ENCODE measurements at regions not wholly inside any gene's neighbourhood (a gene's known extent, or its start where the extent isn't known, plus 50 kb on each side); places are given as distances from the start of the nearest gene placed in this dataset.
"Not testable (repeated sequence)": the region's sequence is repeated elsewhere in the genome, so short reads cannot be mapped to it uniquely, and the experiment has no call there.

DNA sequence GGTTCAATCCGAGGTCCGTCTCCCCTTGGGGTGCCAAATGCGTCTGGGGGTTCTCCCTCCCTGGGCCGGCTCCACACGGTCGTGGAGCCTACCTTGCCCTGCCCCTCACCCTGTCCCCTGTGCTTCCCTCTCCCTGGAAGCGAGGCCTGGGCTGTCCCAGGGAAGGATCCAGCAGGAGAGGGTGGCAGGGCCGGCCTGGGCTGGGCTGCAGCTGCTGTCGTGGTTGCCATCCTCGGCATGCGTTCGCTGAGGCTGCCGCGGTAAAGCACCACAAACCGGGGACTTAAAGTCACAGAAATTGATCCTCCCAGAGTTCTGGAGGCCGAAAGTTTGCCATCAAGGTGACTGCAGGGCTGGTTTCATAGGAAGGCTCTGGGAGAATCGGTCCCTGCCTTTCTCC is 123.0 kb upstream of the TMPRSS2 start:
- DNase-seq: no peak

DNA sequence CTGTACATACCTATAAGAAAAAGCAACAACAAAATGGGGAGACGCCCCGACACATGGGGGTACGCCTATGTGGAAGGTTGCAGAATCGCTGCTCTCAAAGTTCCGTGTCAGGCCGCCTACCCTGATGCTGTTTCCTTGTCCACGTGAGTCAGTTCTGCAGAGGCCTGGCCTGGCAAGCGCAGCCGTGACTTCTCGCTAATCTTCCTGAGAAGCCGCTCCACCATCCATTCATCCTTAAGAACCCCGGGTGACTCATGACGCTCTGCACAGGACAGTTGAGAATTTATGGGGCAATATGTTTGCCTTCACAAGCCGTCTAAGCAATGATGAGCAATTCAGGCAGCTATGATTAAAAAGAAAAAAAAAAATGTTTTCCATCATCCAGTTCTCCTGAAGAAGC is 122.3 kb upstream of the TMPRSS2 start:
- DNase-seq: no peak

DNA sequence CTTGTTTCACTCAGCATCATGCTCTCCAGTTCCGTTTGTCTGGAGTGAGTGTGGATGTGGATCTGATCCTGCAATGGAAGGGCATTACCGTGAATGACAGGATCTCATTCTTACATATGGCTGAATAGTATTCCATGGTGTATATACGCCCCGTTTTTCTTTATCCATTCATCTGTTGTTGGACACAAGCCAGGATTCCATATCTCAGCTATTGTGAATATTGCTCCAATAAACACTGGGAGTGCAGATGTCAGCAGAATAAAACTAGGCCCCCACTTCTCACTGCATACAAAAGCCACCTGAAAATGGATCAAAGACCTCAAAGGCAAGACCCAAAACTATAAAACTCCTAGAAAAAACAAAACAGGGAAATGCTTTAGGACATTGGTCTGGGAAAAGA is 120.3 kb upstream of the TMPRSS2 start:
- DNase-seq: no peak

DNA sequence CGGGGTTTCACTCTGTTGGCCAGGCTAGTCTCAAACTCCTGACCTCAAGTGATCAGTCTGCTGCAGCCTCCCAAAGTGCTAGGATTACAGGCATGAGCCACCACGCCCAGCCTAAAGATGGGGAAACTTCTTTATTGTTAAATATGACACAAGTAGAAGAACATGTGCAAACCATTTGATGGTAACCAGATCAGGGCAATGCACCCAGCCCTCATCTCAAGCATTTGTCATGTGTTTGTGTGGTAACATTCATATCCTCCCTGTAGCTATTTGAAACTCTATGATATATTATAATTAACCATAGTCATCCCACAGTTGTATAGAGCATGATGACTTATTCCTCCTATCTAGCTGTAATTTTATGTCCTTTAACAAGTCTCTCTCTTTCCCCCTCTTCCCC is 119.5 kb upstream of the TMPRSS2 start:
- no peak for DNase-seq

DNA sequence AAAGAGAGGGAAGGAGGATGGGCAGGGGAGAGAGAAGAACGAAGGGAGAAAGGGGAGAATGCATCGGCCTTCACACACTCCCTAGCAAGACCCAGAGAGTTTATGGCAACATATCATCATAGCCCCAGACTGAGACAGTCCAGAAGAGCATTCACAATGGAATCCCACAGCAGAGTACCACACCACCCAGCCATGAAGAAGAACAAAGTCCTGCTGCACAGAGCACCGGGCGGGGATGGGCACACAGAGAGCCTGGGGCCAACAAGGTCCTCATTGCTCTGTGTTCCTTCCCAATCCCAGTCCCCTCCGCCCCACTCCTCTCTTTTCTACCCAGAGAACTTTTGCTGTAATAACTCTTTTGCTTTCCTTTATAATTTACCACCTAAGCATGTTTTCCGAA is 118.1 kb upstream of the TMPRSS2 start:
- no peak for DNase-seq

DNA sequence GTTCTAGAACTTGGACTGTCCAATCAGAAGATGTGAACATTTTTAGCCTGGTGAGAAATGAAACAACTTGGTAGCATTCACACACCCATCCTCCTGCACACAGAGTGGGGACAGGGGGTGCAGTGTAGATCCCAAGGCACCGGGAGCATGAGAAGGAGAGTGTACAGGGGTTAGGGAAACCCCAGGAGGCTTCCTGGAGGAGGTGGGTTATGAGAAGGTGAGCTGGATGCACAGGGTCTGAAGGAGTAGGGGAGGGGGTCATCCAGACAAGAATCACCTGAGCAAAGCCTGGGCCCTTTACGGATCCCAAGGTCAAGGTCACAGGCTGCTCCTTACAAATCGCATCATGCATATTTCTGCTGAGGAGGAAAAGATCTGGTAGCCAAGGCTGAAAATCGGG is 117.5 kb upstream of the TMPRSS2 start:
- no peak for DNase-seq

DNA sequence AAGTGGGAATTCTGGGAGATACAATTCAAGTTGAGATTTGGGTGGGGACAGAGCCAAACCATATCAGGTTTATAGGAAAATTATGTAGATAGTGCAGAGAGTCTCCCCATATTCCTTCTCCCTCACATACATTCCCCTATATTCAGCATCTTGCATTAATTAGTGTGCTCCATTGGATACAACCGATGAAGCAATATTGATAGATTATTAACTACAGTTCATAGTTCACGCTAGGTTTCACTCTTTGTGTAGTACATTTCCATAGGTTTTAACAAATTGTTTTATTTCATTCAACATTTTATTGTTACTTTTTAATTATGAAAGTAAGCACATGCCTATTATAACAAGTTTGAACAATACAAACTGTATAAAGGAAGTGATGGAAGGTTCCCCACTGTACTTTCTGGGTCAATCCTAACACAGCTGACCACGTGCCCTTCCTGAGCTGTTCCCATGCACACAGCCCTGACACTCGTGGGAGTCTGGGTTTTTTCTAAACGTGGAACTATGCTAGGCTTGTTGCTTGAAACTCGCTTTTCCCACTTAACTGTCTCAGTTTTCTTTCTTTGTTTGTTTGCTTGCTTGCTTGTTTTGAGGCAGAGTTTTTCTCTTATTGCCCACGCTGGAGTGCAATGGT is 116.8 kb upstream of the TMPRSS2 start:
- DNase-seq: no peak

DNA sequence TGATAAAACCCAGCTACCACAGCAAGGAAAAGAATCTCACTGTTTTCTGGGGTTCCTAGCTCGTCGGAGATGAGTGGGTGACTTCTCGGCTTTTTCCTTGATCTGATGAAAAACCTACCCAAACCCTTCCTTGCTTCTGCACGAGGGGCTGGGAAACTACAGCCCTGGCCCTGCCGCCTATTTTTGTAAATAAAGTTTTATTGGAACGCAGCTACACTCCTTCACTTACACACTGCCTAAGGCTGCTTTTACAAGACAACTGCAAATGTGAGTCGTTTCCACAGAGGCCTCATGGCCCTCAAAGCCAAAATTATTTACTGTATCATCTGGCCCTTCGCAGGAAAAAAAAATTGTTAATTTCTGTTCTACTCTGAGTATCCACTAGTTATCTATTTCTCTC is 116.0 kb upstream of the TMPRSS2 start:
- no peak for DNase-seq

DNA sequence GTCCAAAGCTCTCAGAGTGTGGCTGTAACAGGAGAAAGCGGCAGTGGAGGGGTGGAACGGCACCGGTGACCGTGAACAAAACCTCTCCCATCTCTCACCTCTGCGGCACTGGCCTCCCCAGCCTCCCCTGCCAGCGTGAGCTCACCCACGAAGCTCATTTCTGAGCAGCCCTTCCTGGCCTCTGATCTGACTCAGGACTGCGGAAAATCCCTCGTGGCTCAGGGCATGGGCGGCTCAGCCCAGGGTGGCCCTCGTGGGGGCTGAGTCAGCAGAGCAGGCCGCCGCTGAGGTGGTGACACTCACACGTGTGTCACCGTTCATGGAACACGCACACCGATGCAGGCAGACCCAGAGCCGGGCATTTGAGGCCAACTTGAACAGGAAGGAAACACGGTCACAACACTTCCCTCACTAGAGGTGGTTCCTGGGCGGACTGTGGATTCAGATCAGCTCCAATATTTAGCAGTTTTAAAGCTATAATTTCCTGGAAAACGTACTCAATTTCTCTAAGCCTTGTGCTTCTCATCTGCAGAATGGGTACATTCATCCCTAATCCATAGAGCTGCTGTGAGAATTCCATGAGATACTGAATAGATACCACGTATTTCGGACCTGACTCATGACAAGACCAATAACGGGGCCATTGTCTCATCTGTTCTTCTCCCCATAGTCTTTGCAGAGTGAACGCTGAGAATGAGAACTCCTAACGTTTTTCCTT is 115.0 kb upstream of the TMPRSS2 start:
- peak; percentile 3 to 4 for DNase-seq

DNA sequence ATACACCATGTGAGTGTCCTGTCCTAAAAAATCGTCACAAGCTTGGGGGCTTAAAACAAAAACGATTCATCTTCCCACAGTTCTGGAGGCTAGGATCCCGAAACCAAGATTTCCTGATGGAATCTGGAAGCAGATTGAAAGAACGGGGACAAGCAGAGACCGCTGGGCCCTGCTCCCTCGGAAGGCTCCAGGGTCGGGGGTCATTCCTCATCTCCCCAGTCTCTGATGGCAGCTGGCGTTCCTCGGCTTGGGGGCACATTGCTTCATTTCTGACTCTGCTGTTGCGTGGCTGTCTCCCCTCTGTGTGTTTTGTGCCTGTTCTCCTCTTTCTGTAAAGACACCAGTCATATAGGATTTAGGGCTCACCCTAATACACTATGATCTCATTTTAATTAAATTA is 114.2 kb upstream of the TMPRSS2 start:
- no peak for DNase-seq

DNA sequence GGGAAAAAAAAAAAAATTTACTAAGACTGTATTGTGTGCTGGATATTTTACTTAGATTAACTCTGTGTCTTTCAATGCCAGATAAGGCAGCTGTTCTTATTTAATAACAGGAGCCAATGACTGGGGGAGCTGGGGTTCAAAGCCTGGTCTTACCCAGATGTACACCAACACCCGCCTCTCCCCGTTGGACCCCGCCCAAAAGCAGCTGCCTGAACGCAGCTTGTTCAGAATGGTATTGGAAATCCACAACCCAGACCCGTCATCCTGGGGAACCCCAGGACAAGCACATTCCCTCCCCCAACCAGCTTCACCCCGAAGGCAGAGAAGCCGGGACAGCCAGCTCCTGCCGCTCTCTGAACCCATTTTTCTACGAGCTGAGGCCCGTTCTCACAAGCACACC is 113.6 kb upstream of the TMPRSS2 start:
- no peak for DNase-seq

DNA sequence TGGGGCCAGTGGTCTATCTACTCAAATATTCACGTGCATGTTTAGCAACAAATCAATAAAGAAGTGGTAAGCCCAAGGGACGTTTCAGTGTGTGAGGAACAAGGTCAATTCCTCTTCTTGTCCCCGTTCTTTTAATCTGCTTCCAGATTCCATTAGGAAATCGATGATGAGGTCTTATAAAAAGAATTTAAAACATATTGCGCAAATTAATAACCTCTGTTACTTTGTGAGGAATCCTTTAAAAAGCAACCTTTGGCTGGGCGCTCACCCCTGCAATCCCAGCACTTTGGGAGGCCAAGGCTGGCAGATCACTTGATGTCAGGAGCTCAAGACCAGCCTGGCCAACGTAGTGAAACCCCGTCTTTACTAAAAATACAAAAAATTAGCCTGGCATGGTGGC is 113.0 kb upstream of the TMPRSS2 start:
- DNase-seq: no peak

DNA sequence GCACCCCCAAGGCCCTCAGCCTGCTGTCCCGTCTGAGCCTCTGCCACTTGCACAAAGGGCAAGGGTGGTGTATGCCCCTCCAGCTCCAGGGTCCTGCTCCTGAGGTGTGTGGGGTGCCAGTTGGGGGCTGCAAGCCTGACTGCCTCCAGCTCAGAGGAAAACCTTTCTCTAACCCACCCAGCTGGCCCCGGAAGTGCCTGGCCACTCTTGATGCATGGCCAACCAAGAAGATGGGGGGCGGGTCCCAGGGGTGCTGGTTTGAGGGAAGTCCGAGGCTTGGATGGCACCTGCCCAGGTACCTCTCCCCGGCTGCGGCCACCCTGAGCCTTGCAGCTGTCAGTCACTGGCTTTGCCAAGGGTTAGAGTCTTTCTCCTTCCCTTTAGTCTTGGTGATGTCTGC is 112.6 kb upstream of the TMPRSS2 start:
- DNase-seq: no peak

DNA sequence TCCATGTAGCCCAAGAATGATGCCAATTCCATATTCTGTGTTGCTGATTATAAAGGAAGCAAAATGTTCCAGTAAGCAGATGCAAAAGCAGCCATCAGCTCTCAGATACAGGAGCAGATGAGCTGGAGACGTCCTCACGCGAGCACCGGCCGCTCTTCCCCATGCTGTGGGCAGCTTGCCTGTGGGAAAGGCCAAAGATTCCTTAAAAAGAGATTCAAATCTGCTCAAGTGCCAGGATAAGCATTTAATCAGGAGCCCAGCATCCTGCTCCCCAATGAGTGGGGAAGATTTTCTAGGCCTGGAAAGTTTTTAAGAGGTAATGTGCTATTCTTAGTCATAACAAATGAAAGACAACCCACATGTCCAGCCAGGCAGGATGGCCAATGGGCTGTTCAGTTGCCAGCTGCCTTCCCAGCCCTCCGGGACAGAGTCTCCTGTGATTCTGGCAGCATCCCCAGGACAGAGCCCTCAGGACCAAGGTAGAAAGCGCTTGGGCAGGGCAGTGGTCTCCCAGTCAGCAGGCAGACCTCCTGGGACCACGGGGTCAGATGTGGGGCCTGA is 108.2 kb upstream of the TMPRSS2 start:
- DNase-seq: no peak

DNA sequence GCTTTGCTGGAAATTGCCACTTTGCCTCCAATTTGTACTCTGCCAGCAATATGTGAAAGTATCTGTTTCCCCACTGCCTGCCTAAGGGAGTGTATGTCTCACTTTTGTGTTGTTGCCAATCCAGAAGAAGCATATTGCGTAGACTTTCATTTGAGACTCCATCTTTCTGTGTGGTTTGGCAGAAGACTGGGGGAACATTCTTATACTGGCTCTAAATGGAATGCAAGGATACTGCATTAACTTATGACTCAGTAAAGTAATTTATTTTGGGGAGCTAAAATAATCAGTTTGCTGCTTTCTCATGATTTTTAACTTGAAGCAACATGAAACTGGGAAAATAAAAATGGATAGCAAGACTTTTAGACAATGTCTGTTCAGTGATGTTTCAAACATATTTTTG is 107.7 kb upstream of the TMPRSS2 start:
- no peak for DNase-seq

DNA sequence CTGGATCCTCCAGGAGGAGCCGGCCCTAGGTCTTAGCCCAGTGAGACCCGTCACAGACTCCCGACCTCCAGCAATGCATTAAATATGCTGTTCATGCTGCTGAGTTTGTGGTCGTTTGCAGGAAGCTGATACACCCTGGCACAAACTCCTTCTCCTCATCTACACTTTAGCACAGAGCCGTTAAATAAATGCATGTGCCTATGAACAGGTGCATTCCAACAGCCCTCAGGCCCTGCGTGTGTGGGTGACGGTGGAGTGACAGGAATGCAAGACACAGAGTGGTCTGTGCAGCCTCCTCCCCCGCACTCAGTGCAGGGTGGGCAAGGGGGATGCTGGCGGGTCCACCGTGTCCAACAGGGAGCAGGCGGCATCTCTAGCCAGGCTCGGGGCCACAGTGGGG is 106.6 kb upstream of the TMPRSS2 start:
- DNase-seq: no peak

DNA sequence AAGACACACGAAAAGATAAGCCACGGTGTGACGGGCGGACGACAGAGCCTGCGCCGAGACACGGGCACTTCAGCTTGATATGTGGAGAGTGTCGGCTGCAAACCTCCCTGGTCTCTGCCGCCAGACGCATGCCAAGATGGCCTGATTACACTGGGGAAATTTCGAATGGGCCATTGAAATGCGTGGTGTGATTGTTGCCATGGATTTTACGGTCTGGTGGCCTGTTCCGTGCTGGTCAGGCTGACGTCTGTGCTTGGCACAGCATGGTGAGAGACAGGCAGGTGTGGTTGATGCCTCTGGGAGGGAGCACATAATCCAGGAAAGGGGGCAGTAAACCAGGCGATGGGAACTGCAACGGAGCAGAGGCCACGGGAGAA is 105.6 kb upstream of the TMPRSS2 start:
- DNase-seq: no peak

DNA sequence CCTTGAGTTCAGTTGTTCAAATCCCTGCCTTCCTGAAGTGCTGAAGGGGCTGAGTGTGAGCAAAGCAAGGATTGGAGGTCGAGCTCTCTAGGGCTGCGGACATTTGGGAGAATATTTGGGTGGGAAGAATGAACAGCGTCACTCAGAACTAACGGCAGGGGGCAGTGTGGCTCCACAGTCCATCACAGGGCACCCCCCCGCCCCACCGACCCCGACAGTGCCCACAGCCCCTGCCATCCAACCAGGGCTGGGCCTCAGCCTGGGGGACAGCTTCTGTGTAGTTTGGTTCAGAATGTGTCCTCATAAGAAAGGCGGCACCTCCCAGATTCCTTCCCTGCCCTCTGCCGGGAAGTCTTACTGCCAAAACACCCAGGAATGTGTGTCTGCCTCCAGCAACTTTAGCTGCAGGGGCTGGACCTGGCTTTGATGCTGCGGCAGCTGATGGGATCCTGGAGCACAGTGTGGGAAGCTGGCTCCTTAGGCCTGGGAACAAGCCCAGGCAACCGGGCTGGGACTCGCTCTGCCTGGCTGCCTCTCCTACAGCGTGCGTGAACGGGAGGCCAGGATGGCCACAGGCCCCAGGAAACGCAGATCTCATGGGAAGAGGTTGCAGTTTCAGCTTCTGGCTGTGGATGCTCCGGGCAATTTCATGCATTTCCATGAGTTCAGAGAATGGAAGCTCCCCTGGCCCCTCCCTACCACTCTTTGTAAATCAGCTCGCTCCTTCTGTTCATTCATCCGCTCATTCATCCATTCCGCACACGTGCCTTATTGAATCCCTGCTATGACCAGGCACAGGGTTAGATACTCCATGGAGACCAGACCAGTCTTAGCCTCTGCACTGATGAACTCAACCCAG is 104.9 kb upstream of the TMPRSS2 start:
- DNase-seq: peak in 1 of 2 experiments; percentile 3

DNA sequence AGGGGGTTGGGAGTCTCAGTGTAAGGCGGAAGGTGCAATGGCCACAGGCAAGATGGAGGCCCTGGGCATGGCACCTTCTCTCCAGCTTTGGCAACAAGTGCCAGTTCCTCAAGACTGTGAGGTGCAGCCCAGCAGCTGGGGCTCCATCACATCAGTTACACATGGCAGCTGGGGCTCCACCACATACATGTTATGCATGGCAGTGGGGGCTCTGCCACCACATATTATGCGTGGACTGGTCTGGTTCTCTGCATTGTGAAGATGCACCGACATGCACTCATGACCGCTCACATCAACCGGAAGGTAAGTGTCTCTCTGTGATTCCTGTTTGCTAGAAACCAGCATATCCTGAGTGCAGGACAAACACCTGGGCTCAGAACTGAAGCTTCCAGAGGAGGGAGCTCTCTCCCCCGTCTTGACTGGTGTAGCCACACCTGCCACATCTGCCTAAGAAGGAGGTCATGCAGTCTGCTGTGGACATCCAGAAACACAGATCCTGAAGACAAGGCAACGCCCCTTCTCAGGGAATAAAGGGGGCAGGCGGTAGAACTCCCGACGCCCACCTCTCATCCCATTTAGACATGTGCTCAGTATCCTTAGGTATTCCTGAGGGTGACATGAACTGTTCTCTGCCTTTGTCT is 104.1 kb upstream of the TMPRSS2 start:
- no peak for DNase-seq

DNA sequence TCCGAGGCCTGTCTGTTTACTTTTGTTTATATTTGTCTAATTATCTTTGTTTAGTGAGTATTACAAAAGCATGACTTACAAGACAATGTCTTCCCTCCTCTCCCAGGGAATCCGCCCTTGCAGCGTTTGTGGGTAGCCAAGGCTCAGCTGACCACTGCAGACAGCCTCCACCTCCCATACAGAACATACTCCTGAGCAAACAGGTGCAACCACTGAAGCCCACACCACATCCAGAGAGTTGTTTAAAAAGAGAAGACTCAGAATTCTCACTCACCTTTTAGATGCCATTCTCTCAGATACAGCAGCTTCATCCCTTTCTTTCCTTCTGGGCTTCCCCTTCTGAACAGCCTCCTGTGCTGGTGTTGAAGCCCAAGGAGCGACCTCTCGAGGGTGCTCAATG is 103.5 kb upstream of the TMPRSS2 start:
- DNase-seq: no peak

DNA sequence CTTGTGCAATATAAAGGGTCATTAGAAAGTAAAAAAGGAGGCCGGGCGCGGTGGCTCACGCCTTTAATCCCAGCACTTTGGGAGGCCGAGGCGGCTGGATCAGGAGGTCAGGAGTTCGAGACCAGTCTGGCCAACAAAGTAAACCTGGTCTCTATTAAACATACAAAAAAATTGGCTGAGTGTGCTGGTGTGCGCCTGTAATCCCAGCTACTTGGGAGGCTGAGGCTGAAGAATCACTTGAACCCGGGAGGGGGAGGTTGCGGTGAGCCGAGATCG is 102.8 kb upstream of the TMPRSS2 start:
- not testable (repeated sequence) for DNase-seq

DNA sequence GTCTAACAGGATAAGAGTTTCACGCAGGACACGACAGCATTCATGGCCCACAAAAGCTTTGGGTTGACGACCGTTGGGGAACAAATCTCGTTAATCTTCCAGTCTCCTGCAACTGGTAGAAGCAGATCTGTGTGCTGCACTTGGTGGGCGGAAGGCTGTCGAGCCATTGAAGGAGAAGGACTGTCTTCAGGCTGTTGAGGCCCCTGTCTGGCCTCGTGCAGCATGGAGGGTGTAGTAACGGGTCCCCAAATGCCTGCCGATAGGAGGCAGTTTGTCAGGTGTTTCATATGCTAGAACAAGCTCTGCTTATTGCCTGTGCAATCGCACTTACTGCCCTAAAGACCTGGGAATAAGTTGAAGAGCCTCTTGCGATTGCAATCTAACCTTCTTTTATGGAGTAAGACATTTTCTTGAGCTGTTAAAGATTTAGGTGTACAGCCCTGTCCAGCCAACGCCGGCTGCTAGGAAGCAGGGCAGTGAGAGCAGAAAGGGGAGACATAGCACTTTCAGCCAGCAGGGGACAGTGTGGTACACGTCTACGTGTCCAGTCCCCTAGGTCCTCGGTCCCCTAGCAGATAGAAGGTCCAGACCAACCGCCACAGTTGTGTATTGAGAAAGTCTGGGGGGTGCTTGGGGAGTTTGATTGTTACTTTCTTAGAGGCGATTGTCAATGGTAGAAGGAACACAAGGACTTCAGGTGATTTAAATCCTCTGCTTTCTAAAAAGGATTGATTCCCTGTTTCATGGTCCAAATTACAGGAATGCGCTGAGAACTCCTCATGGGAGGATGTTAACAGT is 102.3 kb upstream of the TMPRSS2 start:
- no peak for DNase-seq

DNA sequence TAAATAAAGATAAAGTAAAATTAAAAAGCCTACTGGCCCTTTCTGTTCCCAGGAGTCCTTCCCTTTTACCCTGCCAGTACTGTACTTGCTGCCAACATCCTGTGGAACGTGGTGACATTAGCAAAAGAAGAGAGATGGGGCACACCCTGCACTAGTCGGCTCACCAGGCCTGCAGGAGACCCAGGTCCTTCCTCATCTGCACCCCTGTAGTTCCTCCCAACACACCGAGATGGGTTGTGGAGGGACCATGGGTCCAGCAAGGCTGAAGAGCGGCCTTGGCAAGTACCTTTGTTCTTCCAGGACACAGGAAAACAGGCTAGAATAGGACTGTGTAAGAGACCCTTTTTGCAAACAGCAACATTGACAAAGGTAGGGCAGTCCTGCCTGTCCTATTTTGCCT is 98.7 kb upstream of the TMPRSS2 start:
- no peak for DNase-seq

Data from stimulated activated CD4-positive, alpha-beta T cell treated with anti-CD3 and anti-CD28 coated beads, Interleukin-4, amount 100 ng/mL, for 4 hours (primary cell).